ENCODE measurements at regions not wholly inside any gene's neighbourhood (a gene's known extent, or its start where the extent isn't known, plus 50 kb on each side); places are given as distances from the start of the nearest gene placed in this dataset.
A peak's percentile ranks its signal among the peaks of the same experiment; 100 is the strongest.

DNA sequence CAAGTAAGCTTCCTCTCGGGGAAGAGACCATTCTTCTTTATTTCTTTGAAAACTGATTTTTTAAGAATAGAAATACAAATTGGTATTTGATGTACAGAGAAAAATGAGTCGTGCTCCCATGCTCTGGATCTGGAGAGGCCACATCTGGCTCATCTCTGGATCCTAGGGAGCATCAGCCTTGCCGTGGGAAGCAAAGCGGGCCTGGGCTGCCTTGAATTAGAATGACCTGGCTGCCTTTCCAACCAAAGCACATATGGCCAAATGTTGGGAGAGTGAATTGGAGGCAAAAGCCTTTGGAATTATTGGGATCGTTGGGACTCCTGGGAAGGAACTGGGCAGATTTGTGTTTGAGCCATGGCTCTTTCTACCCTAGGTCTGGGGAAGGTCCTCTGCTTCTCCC, 80.0 kb downstream of the SLC25A47 start:
- peak; percentile 33 for DNase-seq (ENCODE audit: low read depth)
- TF ChIP-seq, protein P1, sequence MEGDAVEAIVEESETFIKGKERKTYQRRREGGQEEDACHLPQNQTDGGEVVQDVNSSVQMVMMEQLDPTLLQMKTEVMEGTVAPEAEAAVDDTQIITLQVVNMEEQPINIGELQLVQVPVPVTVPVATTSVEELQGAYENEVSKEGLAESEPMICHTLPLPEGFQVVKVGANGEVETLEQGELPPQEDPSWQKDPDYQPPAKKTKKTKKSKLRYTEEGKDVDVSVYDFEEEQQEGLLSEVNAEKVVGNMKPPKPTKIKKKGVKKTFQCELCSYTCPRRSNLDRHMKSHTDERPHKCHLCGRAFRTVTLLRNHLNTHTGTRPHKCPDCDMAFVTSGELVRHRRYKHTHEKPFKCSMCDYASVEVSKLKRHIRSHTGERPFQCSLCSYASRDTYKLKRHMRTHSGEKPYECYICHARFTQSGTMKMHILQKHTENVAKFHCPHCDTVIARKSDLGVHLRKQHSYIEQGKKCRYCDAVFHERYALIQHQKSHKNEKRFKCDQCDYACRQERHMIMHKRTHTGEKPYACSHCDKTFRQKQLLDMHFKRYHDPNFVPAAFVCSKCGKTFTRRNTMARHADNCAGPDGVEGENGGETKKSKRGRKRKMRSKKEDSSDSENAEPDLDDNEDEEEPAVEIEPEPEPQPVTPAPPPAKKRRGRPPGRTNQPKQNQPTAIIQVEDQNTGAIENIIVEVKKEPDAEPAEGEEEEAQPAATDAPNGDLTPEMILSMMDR (conservative IDR thresholded peaks at IDR 0.05; ENCODE audit: control insufficient read depth, insufficient read depth, low read depth, low read length), result no peak
- no peak overlapping the region for H3K4me3 ChIP-seq (ENCODE audit: control insufficient read depth, low read depth, low read length)

DNA sequence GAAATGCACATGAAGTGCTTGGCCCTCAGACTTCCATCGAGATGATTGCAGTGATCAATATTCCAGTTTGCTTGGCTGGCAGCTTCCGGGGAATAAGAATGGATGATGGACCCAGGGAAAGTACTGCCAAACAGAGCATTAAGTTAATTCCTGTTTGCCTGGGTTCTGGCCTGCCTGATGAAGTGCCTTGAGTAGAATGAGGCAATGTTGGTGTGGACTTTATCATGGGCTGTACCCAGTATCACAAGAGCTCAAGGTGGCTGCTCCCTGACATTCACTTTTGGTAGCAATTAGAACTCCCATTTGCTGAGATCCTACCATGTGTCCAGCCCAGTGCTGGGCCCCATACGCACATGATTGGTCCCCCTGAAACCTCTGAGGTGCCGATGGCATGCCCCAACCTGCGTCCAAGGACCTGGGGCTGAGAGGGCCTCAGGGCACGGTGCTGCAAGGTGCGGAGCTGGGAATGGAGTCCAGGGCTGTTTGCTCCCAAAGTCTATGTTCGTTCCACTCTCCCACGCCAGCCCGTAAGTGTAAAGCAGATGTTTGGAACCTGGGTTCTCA, 80.7 kb downstream of the SLC25A47 start:
- no peak for DNase-seq (ENCODE audit: low read depth)
- H3K4me3 ChIP-seq (ENCODE audit: control insufficient read depth, low read depth, low read length), result no peak overlapping the region
- TF ChIP-seq, protein P1 (conservative IDR thresholded peaks at IDR 0.05; ENCODE audit: control insufficient read depth, insufficient read depth, low read depth, low read length), result no peak

DNA sequence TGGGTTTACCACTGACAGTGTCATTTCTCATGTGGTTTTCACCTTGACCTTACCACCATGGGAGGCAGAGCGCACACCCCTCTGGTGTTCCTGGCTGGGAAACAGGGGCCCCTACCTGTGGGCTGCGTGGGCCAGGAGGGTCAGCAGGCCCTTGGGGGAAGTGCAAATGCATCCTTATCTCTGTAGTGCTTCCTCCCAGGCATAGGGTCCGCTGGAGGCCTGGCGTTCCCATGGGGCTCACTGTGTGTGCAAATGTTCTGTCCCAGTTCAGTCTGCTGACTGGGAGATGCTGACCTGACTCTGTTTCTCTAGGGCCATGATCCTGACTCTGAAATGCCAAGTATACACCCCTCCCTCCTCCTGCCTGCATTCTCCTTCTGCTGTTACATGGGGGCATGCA, 81.3 kb downstream of the SLC25A47 start:
- no peak overlapping the region for H3K4me3 ChIP-seq (ENCODE audit: control insufficient read depth, low read depth, low read length)
- TF ChIP-seq, protein P1 (conservative IDR thresholded peaks at IDR 0.05; ENCODE audit: control insufficient read depth, insufficient read depth, low read depth, low read length), result no peak

DNA sequence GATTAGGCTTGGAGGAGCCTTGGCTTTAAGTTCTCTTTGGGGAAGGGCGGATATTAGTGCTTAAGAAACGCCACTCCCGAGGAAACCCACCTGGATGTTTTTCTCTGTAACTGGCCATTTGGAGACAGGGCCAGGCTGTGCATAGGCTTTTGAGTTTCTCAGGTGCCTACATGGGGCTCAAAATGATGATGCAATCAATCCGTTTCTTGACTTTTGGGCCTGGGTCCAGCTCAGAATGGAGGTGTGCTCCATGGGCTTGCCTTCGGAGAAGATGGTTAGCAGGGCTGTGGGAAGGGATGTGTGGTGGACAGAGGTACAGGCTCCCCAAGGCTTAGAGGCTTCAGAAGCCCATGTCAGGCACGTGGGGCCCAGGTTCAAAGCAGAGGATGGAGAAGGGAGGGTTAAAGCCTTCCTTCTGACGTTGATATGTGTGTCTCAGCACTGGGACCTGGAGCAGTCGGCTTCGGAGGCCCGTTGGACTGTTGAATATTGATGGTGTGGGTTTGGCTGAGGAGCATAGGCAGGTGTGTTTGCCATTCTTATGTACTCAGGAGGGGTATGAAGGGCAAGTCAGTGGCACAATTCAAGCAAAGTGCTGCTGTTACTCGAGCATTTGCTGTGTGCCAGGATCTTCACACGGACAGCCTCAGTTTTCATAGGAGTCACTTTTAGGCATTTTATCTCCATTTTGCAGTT, 82.8 kb downstream of the SLC25A47 start:
- DNase-seq (ENCODE audit: low read depth), result no peak
- TF ChIP-seq, protein P1 (conservative IDR thresholded peaks at IDR 0.05; ENCODE audit: control insufficient read depth, insufficient read depth, low read depth, low read length), result no peak
- no peak overlapping the region for H3K4me3 ChIP-seq (ENCODE audit: control insufficient read depth, low read depth, low read length)

More for the DNA sequence above, 81.3 kb downstream of the SLC25A47 start:
- no peak for DNase-seq (ENCODE audit: low read depth)

DNA sequence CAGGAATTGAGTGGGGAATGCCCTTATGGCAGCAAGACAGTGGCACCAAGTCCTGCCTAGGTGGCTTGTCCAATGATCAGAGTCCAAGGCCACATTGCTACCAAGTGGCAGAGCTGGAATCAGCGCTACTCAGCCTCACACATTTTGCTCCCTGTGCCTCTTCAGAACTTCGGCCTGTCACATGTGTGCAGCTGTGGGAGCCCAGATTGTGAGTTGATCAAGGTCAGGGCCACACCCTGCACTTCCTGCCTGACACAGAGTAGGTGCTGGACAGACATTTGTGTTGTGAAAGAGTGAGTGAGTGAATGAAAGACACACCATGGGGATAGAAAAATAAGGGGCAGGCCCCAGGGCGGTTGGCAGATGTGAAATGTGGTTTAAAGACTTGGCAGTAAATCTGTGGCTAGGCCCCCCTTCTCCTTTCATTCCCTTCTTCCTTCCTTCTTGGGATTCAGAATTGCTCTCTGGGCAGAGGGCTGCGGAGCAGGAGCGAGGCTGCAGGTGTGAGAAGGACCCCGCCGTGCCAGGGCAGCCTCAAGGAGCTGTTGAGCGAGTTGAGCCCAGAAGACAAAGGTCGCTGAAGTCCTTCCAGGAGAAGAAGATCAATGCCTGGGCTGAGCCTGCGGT, 83.5 kb downstream of the SLC25A47 start:
- peak; percentile 66 for DNase-seq (ENCODE audit: low read depth)
- TF ChIP-seq, protein P1 (conservative IDR thresholded peaks at IDR 0.05; ENCODE audit: control insufficient read depth, insufficient read depth, low read depth, low read length), result no peak
- no peak overlapping the region for H3K4me3 ChIP-seq (ENCODE audit: control insufficient read depth, low read depth, low read length)

DNA sequence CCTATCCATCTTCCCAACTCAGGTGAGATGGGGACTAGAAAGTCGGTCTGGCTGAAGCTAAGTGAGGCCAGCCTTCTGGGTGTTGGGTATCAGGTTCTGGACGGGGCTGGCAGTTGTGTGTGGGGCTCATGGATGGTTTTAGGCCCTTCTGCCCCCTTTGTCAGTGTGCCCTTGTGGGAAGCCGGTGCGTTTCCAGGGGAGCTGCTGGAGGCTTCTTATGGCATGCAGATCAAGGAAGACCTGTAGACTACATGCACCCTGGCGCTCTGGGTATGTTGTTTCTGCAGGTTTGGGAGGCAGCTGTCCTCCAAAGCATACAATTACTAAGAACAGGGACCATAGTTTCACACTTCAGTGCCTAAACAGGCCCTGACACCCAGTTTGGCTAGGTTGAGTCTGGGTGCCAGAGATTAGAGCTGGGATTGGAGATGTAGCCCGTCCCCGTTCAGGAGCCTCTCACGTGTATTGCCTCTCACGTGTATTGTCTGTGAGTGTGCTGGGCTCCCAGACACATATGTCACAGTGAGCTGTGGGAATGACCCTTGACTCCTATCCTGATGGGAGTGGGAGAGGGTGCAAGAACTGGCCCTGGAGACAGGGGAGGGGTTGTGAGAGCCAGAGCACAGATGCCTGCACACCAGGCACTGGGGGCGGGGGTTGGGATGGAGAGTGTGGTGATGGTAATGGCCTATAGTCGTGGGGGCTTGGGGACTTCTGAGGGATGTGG, 84.4 kb downstream of the SLC25A47 start:
- no peak for DNase-seq (ENCODE audit: low read depth)
- TF ChIP-seq, protein P1 (conservative IDR thresholded peaks at IDR 0.05; ENCODE audit: control insufficient read depth, insufficient read depth, low read depth, low read length), result no peak
- no peak overlapping the region for H3K4me3 ChIP-seq (ENCODE audit: control insufficient read depth, low read depth, low read length)
